Mesodermal cell (in vitro differentiated cells): ENCODE measurements at regions not wholly inside any gene's neighbourhood (a gene's known extent, or its start where the extent isn't known, plus 50 kb on each side); places are given as distances from the start of the nearest gene placed in this dataset.

Experiments used
- H3K27ac ChIP-seq: 2 replicates; pipeline ENCODE4 v1.7.0; 2013; ENCODE audit warnings: mild to moderate bottlenecking, low read depth, low read length, moderate library complexity; ENCODE audit not compliant: severe bottlenecking
- H3K36me3 ChIP-seq: 2 replicates; pipeline ENCODE4 v1.7.1; 2013; ENCODE audit warnings: mild to moderate bottlenecking, low read length, moderate library complexity; ENCODE audit not compliant: control insufficient read depth, insufficient read depth
- H3K4me1 ChIP-seq: one replicate; pipeline ENCODE4 v1.7.1; 2013; ENCODE audit warnings: mild to moderate bottlenecking, low read length; ENCODE audit not compliant: insufficient read depth, control insufficient read depth, poor library complexity, severe bottlenecking
- H3K4me3 ChIP-seq: 2 replicates; pipeline ENCODE4 v1.7.0; 2013; ENCODE audit warnings: low read length, control low read depth, mild to moderate bottlenecking; ENCODE audit not compliant: insufficient read depth, poor library complexity, severe bottlenecking; ENCODE audit errors: extremely low read depth
- H3K9me3 ChIP-seq: 2 replicates; pipeline ENCODE4 v1.7.1; 2013; ENCODE audit warnings: mild to moderate bottlenecking, low read length, moderate library complexity; ENCODE audit not compliant: control insufficient read depth
- WGBS, 2 experiments: methylation state at CpG; one replicate each; pipeline ENCODE4 v1.1.5; 2013; ENCODE audit warnings: missing lambda C conversion rate in 2 of 2; ENCODE audit not compliant: insufficient coverage in 2 of 2; 5-methylcytosine and 5-hydroxymethylcytosine counted together

- Histone ChIP-seq H3K4me1 (no peaks in the 10 kb centered on the region), H3K36me3 (no peaks in the 10 kb centered on the region), H3K4me3 (no peak overlapping the region), H3K9me3 (peaks cover 3% of the 10 kb centered on the region), H3K27ac (no peak overlapping the region)
- 80 to 85% methylated on average over 4 to 5 of the region's 5 CpGs for WGBS, 2 experiments
Measured at GRCh38 chr21:32184065-32184464, 94.8 kb downstream of the MIS18A start.

GRCh38 chr21:32183396-32183795, 95.5 kb downstream of the MIS18A start:
- Histone ChIP-seq H3K27ac (no peak overlapping the region), H3K9me3 (peaks cover 3% of the 10 kb centered on the region), H3K36me3 (no peaks in the 10 kb centered on the region)

GRCh38 chr21:32182449-32182848, 96.4 kb downstream of the MIS18A start:
- 75 to 85% methylated on average over 3 to 5 of the region's 5 CpGs for WGBS, 2 experiments
- H3K4me1 ChIP-seq: no peaks in the 10 kb centered on the region
- peaks cover 3% of the 10 kb centered on the region for H3K9me3 ChIP-seq
- H3K4me3 ChIP-seq: no peak overlapping the region
- H3K36me3 ChIP-seq: no peaks in the 10 kb centered on the region
- no peak overlapping the region for H3K27ac ChIP-seq

More at GRCh38 chr21:32183396-32183795, 95.5 kb downstream of the MIS18A start:
- Histone ChIP-seq H3K4me3 (no peak overlapping the region), H3K4me1 (no peaks in the 10 kb centered on the region)

- H3K9me3 ChIP-seq: peaks cover 3% of the 10 kb centered on the region
- H3K36me3 ChIP-seq: no peaks in the 10 kb centered on the region
- WGBS, 2 experiments: 83 to 91% methylated on average over 1 of the region's 1 CpG
- H3K27ac ChIP-seq: no peak overlapping the region
- no peaks in the 10 kb centered on the region for H3K4me1 ChIP-seq
- no peak overlapping the region for H3K4me3 ChIP-seq
Measured at GRCh38 chr21:32181457-32181856, 97.4 kb downstream of the MIS18A start.

- no peak overlapping the region for H3K4me3 ChIP-seq
- no peaks in the 10 kb centered on the region for H3K36me3 ChIP-seq
- no peak overlapping the region for H3K27ac ChIP-seq
- H3K9me3 ChIP-seq: no peaks in the 10 kb centered on the region
- no peaks in the 10 kb centered on the region for H3K4me1 ChIP-seq
Measured at GRCh38 chr21:32174819-32175218, 104.0 kb downstream of the MIS18A start.

- no peak overlapping the region for H3K4me3 ChIP-seq
- WGBS, 2 experiments: no CpG with 5 or more reads among the region's 1 CpG
Measured at GRCh38 chr21:32173121-32173724, 105.6 kb downstream of the MIS18A start.

GRCh38 chr21:32172106-32172505, 106.7 kb downstream of the MIS18A start:
- Histone ChIP-seq H3K4me1 (no peaks in the 10 kb centered on the region), H3K36me3 (no peaks in the 10 kb centered on the region), H3K9me3 (no peaks in the 10 kb centered on the region), H3K4me3 (no peak overlapping the region), H3K27ac (no peak overlapping the region)
- no CpG with 5 or more reads among the region's 2 CpGs for WGBS, 2 experiments

More at GRCh38 chr21:32173121-32173724, 105.6 kb downstream of the MIS18A start:
- H3K9me3 ChIP-seq: no peaks in the 10 kb centered on the region
- no peaks in the 10 kb centered on the region for H3K36me3 ChIP-seq
- H3K27ac ChIP-seq: no peak overlapping the region
- H3K4me1 ChIP-seq: no peaks in the 10 kb centered on the region

- no peaks in the 10 kb centered on the region for H3K4me1 ChIP-seq
- no peaks in the 10 kb centered on the region for H3K9me3 ChIP-seq
- no peak overlapping the region for H3K4me3 ChIP-seq
- H3K27ac ChIP-seq: no peak overlapping the region
- H3K36me3 ChIP-seq: no peaks in the 10 kb centered on the region
Measured at GRCh38 chr21:32167513-32167912, 111.3 kb downstream of the MIS18A start.

GRCh38 chr21:32163386-32163785, 115.5 kb downstream of the MIS18A start:
- H3K36me3 ChIP-seq: no peaks in the 10 kb centered on the region
- H3K9me3 ChIP-seq: no peaks in the 10 kb centered on the region
- WGBS, 2 experiments: 78 to 84% methylated on average over 1 to 2 of the region's 2 CpGs
- H3K4me1 ChIP-seq: no peaks in the 10 kb centered on the region
- H3K4me3 ChIP-seq: no peak overlapping the region
- no peak overlapping the region for H3K27ac ChIP-seq

- Histone ChIP-seq H3K4me1 (no peaks in the 10 kb centered on the region), H3K4me3 (no peak overlapping the region), H3K36me3 (no peaks in the 10 kb centered on the region), H3K9me3 (no peaks in the 10 kb centered on the region), H3K27ac (no peak overlapping the region)
- WGBS, 2 experiments: 87 to 100% methylated on average over 2 to 6 of the region's 6 CpGs
Measured at GRCh38 chr21:32162727-32163320, 116.0 kb downstream of the MIS18A start.

GRCh38 chr21:32155226-32155625, 123.6 kb downstream of the MIS18A start:
- Histone ChIP-seq H3K36me3 (no peaks in the 10 kb centered on the region), H3K27ac (no peak overlapping the region), H3K9me3 (no peaks in the 10 kb centered on the region), H3K4me1 (no peaks in the 10 kb centered on the region), H3K4me3 (no peak overlapping the region)
- WGBS, 2 experiments: 88 to 92% methylated on average over 1 to 2 of the region's 2 CpGs
